GM23248 (cell line): ENCODE measurements at regions not wholly inside any gene's neighbourhood (a gene's known extent, or its start where the extent isn't known, plus 50 kb on each side); places are given as distances from the start of the nearest gene placed in this dataset.

Experiments
- EZH2 ChIP-seq: fragments of 200-600 bp; sonication (generic); IDR thresholded peaks from 2 replicates; pipeline ENCODE4 v1.6.1; 2018; ENCODE audit warnings: antibody characterized with exemption, mild to moderate bottlenecking; ENCODE audit not compliant: insufficient read depth, poor library complexity, severe bottlenecking
- EZH2phosphoT487 ChIP-seq: fragments of 200-600 bp; sonication (generic); IDR thresholded peaks from 2 replicates; pipeline ENCODE4 v1.6.1; 2018; ENCODE audit warnings: antibody characterized with exemption, moderate library complexity, mild to moderate bottlenecking, low read depth; ENCODE audit not compliant: insufficient read depth

DNA sequence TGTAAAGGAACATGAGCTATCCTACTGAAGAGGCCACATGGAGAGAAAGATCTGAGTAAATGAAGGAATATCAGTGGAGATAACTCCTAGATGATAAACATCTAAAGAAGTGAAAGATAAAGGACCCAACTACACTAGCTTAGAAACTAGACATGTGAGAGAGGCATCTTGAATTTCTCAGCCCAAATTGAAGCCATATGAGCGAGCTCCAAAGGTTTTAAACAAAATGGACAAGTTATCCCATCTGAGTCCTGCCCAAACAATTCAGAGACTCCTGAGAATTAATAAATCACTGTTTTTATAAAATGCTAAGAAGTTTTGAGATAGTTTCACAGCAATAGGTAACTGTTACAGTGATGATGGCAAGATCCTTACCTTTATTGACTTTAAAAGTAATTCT is 438.9 kb downstream of the NAV3 start:
- TF ChIP-seq EZH2 (no peak), EZH2phosphoT487 (no peak)
